ENCODE measurements at regions not wholly inside any gene's neighbourhood (a gene's known extent, or its start where the extent isn't known, plus 50 kb on each side); places are given as distances from the start of the nearest gene placed in this dataset.
"Not testable (repeated sequence)": the region's sequence is repeated elsewhere in the genome, so short reads cannot be mapped to it uniquely, and the experiment has no call there.

DNA sequence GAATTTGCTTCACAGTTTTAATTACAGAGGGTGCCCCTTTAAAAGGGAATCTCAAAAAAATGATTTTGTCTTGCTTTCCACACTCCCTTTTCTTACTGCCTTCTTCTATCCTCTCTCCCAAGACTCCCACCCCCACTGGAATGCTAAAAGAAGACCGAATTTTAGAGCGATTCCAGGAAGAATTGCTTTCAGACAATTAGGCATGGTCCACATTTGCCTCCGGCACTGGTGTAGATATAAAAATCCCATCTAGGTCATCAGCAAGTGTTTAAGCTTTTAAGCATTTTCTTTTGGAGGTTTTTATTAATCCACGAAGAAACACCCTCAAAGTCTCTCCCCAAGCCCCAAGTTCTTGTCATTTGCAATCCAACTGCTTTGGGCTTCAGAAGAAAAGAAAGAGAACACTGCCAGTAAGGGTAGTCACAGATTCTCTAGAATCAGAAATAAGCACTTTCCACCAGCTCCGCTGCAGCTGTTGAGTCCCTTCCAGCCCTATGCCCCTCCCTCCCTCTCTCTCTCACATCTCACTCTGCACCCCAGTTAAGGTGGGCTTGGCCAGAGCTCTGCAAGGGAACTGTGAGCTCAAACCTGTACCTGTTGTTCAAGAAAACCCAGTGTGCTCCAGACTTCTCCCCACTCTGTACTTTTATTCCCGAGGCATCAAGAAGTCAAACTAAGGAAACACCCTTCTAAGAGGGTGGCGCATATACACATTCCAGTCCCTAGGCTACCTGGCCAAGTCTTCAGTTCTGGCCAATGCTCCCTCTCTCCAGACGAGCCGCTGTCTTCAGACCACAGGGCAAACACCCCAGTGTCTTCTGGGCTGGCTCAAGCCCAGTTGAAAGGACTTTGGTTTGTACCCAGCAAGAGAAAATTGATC, 170.2 kb downstream of the RGS9 start:
- no peak overlapping the region for H3K27ac ChIP-seq (ENCODE audit: low read length)
- no peak overlapping the region for H3K27ac Mint-ChIP-seq
- no peak overlapping the region for H3K4me3 Mint-ChIP-seq
- H3K9me3 ChIP-seq: no peaks in the 10 kb centered on the region
- no peak overlapping the region for H3K4me3 ChIP-seq (ENCODE audit: control insufficient read depth in 1 of 2, extremely low read depth in 1 of 2, low read length in 1 of 2)
- no peak for DNase-seq
- no peaks in the 10 kb centered on the region for H3K4me1 ChIP-seq (ENCODE audit: control insufficient read depth in 1 of 2, extremely low read depth in 1 of 2, insufficient read depth in 2 of 2, low read length in 2 of 2)
- ATAC-seq (replicated peaks in 1 of 4): no peak
- H3K36me3 ChIP-seq (ENCODE audit: control insufficient read depth in 2 of 2, extremely low read depth in 1 of 2, insufficient read depth in 1 of 2, low read length in 1 of 2): no peaks in the 10 kb centered on the region
- H3K36me3 Mint-ChIP-seq: no peaks in the 10 kb centered on the region
- ChIA-PET CTCF (no interaction called here), POLR2A (no interaction called here)
- WGBS (ENCODE audit: insufficient coverage): 71% methylated on average over 5 of the region's 9 CpGs
- H3K4me1 Mint-ChIP-seq: no peaks in the 10 kb centered on the region
- no peaks in the 10 kb centered on the region for H3K9me3 Mint-ChIP-seq
- peaks cover 0 to 32% of the 10 kb centered on the region in 2 experiments for H3K27me3 ChIP-seq (replicated peaks in 1 of 2; ENCODE audit: control insufficient read depth in 2 of 2, extremely low read depth in 1 of 2, insufficient read depth in 2 of 2, low read length in 1 of 2)
- peaks cover 15 to 30% of the 10 kb centered on the region in 2 donors for H3K27me3 Mint-ChIP-seq

DNA sequence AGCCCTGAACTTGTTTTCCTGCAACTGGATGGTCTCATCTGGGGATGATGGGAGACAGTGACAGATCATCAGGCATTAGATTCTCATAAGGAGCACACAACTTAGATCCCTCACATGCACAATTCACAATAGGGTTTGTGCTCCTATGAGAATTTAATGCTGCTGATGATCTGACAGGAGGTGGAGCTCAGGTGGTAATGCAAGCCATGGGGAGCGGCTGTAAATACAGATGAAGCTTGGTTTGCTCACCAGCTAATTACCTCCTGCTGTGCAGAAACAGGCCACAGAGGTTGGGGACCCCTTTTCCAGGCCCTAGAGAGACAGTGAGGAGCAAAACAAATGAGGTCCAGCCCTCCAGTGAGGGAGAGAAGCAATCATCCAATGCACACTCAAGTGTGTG, 168.6 kb downstream of the RGS9 start:
- ATAC-seq (replicated peaks in 1 of 4) (no peak), DNase-seq (no peak)
- Mint-ChIP-seq H3K4me3 (no peak overlapping the region), H3K4me1 (no peaks in the 10 kb centered on the region), H3K27me3 (peaks cover 11 to 27% of the 10 kb centered on the region in 2 donors), H3K36me3 (no peaks in the 10 kb centered on the region), H3K27ac (no peak overlapping the region), H3K9me3 (no peaks in the 10 kb centered on the region)
- Histone ChIP-seq H3K4me3 (ENCODE audit: control insufficient read depth in 1 of 2, extremely low read depth in 1 of 2, low read length in 1 of 2) (no peak overlapping the region), H3K9me3 (no peaks in the 10 kb centered on the region), H3K36me3 (ENCODE audit: control insufficient read depth in 2 of 2, extremely low read depth in 1 of 2, insufficient read depth in 1 of 2, low read length in 1 of 2) (no peaks in the 10 kb centered on the region), H3K27ac (ENCODE audit: low read length) (no peak overlapping the region), H3K4me1 (ENCODE audit: control insufficient read depth in 1 of 2, extremely low read depth in 1 of 2, insufficient read depth in 2 of 2, low read length in 2 of 2) (no peaks in the 10 kb centered on the region), H3K27me3 (replicated peaks in 1 of 2; ENCODE audit: control insufficient read depth in 2 of 2, extremely low read depth in 1 of 2, insufficient read depth in 2 of 2, low read length in 1 of 2) (peaks cover 0 to 23% of the 10 kb centered on the region in 2 experiments)
- ChIA-PET CTCF (no interaction called here), POLR2A (no interaction called here)
- WGBS (ENCODE audit: insufficient coverage): 80% methylated on average over 1 of the region's 1 CpG

DNA sequence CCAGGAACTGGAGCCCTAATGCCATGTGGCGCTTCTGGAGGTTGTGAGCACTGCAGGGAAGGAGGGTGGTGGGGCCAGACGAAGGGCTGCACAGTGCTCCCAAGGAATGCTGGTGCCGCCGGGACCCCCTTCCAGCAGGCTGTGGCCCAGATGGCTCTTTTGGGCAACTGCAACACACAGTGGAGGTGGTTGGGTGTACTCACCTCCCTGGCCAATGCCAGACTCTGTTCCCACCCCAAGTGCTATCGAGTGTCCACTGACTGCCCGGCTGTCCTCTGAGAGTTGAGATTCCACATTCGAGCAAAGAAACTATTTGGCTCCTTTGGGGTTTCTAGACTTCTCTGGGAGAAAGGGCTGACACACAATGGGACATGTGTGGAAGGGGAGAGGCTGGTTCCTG, 167.9 kb downstream of the RGS9 start:
- Mint-ChIP-seq H3K27me3 (peaks cover 7 to 22% of the 10 kb centered on the region in 2 donors), H3K4me3 (no peak overlapping the region), H3K9me3 (no peaks in the 10 kb centered on the region), H3K4me1 (no peaks in the 10 kb centered on the region), H3K36me3 (no peaks in the 10 kb centered on the region), H3K27ac (no peak overlapping the region)
- H3K4me3 ChIP-seq (ENCODE audit: control insufficient read depth in 1 of 2, extremely low read depth in 1 of 2, low read length in 1 of 2): no peak overlapping the region
- ChIA-PET POLR2A (no interaction called here), CTCF (no interaction called here)
- H3K9me3 ChIP-seq: no peaks in the 10 kb centered on the region
- H3K27me3 ChIP-seq (replicated peaks in 1 of 2; ENCODE audit: control insufficient read depth in 2 of 2, extremely low read depth in 1 of 2, insufficient read depth in 2 of 2, low read length in 1 of 2): peaks cover 0 to 22% of the 10 kb centered on the region in 2 experiments
- 84% methylated on average over 5 of the region's 7 CpGs for WGBS (ENCODE audit: insufficient coverage)
- H3K27ac ChIP-seq (ENCODE audit: low read length): no peak overlapping the region
- no peaks in the 10 kb centered on the region for H3K36me3 ChIP-seq (ENCODE audit: control insufficient read depth in 2 of 2, extremely low read depth in 1 of 2, insufficient read depth in 1 of 2, low read length in 1 of 2)
- no peaks in the 10 kb centered on the region for H3K4me1 ChIP-seq (ENCODE audit: control insufficient read depth in 1 of 2, extremely low read depth in 1 of 2, insufficient read depth in 2 of 2, low read length in 2 of 2)
- DNase-seq (no peak), ATAC-seq (replicated peaks in 1 of 4) (no peak)

DNA sequence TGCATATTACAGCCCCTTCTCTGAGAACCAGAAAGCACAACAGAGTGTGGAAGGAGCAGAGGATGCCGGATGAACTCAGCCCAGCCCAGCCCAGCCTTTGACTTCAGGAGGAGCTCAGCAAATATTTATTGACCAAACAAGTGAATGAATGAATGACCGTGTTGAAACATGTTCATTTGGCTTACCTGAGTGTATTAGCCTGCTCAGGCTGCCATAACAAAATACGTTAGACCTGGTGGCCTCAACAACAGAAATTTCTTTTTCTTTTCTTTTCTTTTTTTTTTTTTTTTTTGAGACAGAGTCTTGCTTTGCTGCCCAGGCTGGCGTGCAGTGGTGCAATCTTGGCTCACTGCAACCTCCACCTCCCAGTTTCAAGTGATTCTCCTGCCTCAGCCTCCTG, 164.7 kb downstream of the RGS9 start:
- H3K27ac Mint-ChIP-seq; H3K4me3 Mint-ChIP-seq; H3K27ac ChIP-seq (ENCODE audit: low read length); H3K9me3 Mint-ChIP-seq; CTCF ChIA-PET; H3K9me3 ChIP-seq; ATAC-seq (replicated peaks in 1 of 4); POLR2A ChIA-PET; DNase-seq; H3K36me3 Mint-ChIP-seq; H3K36me3 ChIP-seq (ENCODE audit: control insufficient read depth in 2 of 2, extremely low read depth in 1 of 2, insufficient read depth in 1 of 2, low read length in 1 of 2); H3K4me1 ChIP-seq (ENCODE audit: control insufficient read depth in 1 of 2, extremely low read depth in 1 of 2, insufficient read depth in 2 of 2, low read length in 2 of 2); H3K4me3 ChIP-seq (ENCODE audit: control insufficient read depth in 1 of 2, extremely low read depth in 1 of 2, low read length in 1 of 2); H3K4me1 Mint-ChIP-seq: not testable (repeated sequence)
- peaks cover 12 to 19% of the 10 kb centered on the region in 2 donors for H3K27me3 Mint-ChIP-seq
- peaks cover 0 to 18% of the 10 kb centered on the region in 2 experiments for H3K27me3 ChIP-seq (replicated peaks in 1 of 2; ENCODE audit: control insufficient read depth in 2 of 2, extremely low read depth in 1 of 2, insufficient read depth in 2 of 2, low read length in 1 of 2)
- 100% methylated on average over 1 of the region's 4 CpGs for WGBS (ENCODE audit: insufficient coverage)

DNA sequence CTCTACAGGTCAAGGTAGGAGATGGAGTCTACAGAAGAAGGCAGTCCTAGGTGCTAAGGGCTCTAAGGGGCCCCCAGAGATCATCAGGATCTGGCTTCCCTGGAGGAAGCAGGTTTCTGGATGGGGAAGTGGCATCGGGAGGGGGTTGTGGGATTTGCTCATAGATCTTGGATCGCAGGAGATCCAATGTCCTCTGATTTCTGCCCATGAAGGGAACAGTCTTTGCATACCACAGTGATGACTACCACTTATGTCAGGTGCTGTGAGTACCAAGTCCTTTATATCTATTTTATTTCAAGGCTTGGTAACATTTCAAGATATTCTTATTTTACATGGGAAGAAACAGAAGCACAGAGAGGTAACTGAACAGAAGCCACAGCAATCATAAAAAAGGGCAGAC, 164.0 kb downstream of the RGS9 start:
- Histone ChIP-seq H3K27me3 (replicated peaks in 1 of 2; ENCODE audit: control insufficient read depth in 2 of 2, extremely low read depth in 1 of 2, insufficient read depth in 2 of 2, low read length in 1 of 2) (peaks cover 0 to 18% of the 10 kb centered on the region in 2 experiments), H3K27ac (ENCODE audit: low read length) (no peak overlapping the region), H3K4me3 (ENCODE audit: control insufficient read depth in 1 of 2, extremely low read depth in 1 of 2, low read length in 1 of 2) (no peak overlapping the region), H3K9me3 (no peaks in the 10 kb centered on the region), H3K4me1 (ENCODE audit: control insufficient read depth in 1 of 2, extremely low read depth in 1 of 2, insufficient read depth in 2 of 2, low read length in 2 of 2) (no peaks in the 10 kb centered on the region), H3K36me3 (ENCODE audit: control insufficient read depth in 2 of 2, extremely low read depth in 1 of 2, insufficient read depth in 1 of 2, low read length in 1 of 2) (no peaks in the 10 kb centered on the region)
- Mint-ChIP-seq H3K27me3 (peaks cover 12 to 19% of the 10 kb centered on the region in 2 donors), H3K36me3 (no peaks in the 10 kb centered on the region), H3K4me1 (no peaks in the 10 kb centered on the region), H3K27ac (no peak overlapping the region), H3K4me3 (no peak overlapping the region), H3K9me3 (no peaks in the 10 kb centered on the region)
- WGBS (ENCODE audit: insufficient coverage): 80% methylated on average over 1 of the region's 2 CpGs
- CTCF ChIA-PET: no interaction called here
- DNase-seq: no peak
- no peak for ATAC-seq (replicated peaks in 1 of 4)
- POLR2A ChIA-PET: no interaction called here

DNA sequence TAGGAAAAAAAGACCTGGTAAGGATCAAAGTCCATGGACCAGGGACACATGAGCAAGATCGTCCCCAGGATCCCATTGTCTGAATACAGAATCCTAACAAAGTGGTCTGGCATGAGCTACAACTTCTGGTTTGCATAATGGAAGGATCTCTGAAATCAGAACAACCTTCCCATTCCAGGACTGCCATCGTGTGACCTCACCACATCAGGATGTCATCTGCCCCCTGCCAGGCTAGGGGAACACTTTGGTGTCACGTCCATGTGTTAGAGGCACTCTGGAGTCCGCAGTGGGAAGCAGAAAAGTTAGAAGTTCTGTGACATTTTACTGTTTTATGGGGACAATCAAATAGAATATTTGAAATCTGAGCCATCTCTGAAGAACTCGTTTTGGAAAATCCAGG, 160.7 kb downstream of the RGS9 start:
- Histone ChIP-seq H3K27ac (ENCODE audit: low read length) (no peak overlapping the region), H3K4me1 (ENCODE audit: control insufficient read depth in 1 of 2, extremely low read depth in 1 of 2, insufficient read depth in 2 of 2, low read length in 2 of 2) (peaks cover 0 to 5% of the 10 kb centered on the region in 2 experiments), H3K4me3 (ENCODE audit: control insufficient read depth in 1 of 2, extremely low read depth in 1 of 2, low read length in 1 of 2) (no peak overlapping the region), H3K9me3 (no peaks in the 10 kb centered on the region), H3K36me3 (ENCODE audit: control insufficient read depth in 2 of 2, extremely low read depth in 1 of 2, insufficient read depth in 1 of 2, low read length in 1 of 2) (no peaks in the 10 kb centered on the region), H3K27me3 (replicated peaks in 1 of 2; ENCODE audit: control insufficient read depth in 2 of 2, extremely low read depth in 1 of 2, insufficient read depth in 2 of 2, low read length in 1 of 2) (peaks cover 0 to 6% of the 10 kb centered on the region in 2 experiments)
- H3K9me3 Mint-ChIP-seq: no peaks in the 10 kb centered on the region
- peaks cover 12 to 14% of the 10 kb centered on the region in 2 donors for H3K27me3 Mint-ChIP-seq
- CTCF ChIA-PET: interaction anchor here in 1 of 2 donors (5.4 kb wide), 1 partner anchor 868 kb away, joined by 31 read pairs; no protein-coding TSS in a partner anchor
- DNase-seq (no peak), ATAC-seq (replicated peaks in 1 of 4) (no peak)
- POLR2A ChIA-PET: no interaction called here
- WGBS (ENCODE audit: insufficient coverage): 32% methylated on average over 4 of the region's 5 CpGs
- H3K27ac Mint-ChIP-seq: no peak overlapping the region
- H3K36me3 Mint-ChIP-seq: no peaks in the 10 kb centered on the region
- H3K4me3 Mint-ChIP-seq: no peak overlapping the region
- peaks cover 4 to 8% (median 5%) of the 10 kb centered on the region in 3 donors for H3K4me1 Mint-ChIP-seq
